ENCODE measurements at regions not wholly inside any gene's neighbourhood (a gene's known extent, or its start where the extent isn't known, plus 50 kb on each side); places are given as distances from the start of the nearest gene placed in this dataset.

DNA sequence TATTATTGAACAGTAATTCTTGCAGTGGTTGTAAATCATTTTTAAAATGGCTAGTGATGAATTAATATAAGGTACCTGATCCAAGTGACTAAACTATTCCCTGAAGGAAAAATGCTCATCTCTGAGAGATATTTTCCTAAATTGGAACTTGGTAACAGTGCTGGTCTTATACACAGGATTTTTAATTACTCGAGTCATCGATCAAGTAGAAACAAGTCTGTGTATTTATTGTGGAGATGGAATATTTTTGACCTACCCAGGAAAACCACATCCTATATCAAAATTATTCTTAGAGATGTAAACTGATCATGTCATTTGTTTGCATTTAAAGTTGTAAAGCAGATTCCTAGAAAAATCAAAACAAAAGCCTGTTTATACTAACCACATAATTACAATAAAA lies 166.9 kb downstream of the MOXD1 start:
- CTCF ChIA-PET, result interaction anchor here (1.5 kb wide), 1 partner anchor 45 kb away, joined by 3 read pairs; no protein-coding TSS in a partner anchor
- POLR2A ChIA-PET, result no interaction called here

DNA sequence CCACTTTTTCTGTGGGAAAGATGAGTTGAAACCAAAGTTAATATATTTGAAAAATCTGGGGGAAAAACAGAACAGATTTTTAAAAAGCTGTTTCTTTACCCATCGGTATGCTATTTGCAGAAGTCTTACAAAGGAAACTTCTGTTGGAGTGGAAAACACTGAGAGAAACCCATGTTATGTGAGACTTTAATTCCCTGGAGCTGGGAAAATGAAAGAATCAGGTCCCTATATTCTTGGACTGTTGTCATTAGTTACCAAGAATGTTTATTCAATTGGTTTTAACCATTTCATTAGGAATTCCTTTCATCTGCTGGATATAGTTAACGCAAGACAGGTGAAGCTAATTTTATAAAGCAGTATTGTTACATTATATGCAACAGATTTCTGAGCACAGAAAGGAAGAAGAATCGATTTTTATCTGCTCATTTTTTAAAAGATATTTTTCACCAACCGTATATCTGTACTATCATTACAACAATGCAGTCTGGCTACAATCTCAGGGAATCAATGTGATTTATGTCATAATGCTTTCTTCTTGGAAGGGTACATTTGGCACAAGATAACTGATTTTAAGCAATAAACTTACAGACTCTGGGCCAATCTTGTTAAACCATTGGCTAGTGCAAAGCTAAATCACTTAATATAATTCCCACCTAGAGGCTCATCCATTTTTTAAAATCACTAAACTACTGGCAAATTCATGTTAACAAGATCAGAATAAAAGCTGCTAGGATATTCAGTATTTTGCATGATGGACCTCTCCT lies 170.0 kb downstream of the MOXD1 start:
- no peaks in the 10 kb centered on the region for H3F3A ChIP-seq (replicated peaks; ENCODE audit: insufficient read depth)
- H3K27me3 ChIP-seq (ENCODE audit: insufficient read depth), result no peaks in the 10 kb centered on the region
- CTCF ChIA-PET, result interaction anchor here (0.8 to 2.5 kb wide), 3 partner anchors 13 to 316 kb away, joined by 3 to 9 read pairs (median 7); no protein-coding TSS in a partner anchor
- DNase-seq, result no peak
- H3K36me3 ChIP-seq (replicated peaks in 1 of 2; ENCODE audit: control insufficient read depth in 1 of 2, insufficient read depth in 2 of 2, low read length in 1 of 2), result no peaks in the 10 kb centered on the region
- H3K4me2 ChIP-seq, result no peak overlapping the region
- TF ChIP-seq TCF12 (IDR thresholded peaks at IDR 0.05), result no peak
- no peak for TF ChIP-seq USF1 (IDR thresholded peaks at IDR 0.05; ENCODE audit: borderline replicate concordance, low read depth)
- TF ChIP-seq EZH2phosphoT487 (IDR thresholded peaks at IDR 0.05; ENCODE audit: borderline replicate concordance, low read depth), result no peak
- TF ChIP-seq CTCF (IDR thresholded peaks at IDR 0.05), result no peak
- TF ChIP-seq JUND (IDR thresholded peaks at IDR 0.05), result no peak
- TF ChIP-seq, protein P1, sequence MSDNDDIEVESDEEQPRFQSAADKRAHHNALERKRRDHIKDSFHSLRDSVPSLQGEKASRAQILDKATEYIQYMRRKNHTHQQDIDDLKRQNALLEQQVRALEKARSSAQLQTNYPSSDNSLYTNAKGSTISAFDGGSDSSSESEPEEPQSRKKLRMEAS (IDR thresholded peaks at IDR 0.05; ENCODE audit: low read depth), result no peak
- no peak for TF ChIP-seq YY1 (IDR thresholded peaks at IDR 0.05; ENCODE audit: low read depth)
- TF ChIP-seq FOXM1 (IDR thresholded peaks at IDR 0.05; ENCODE audit: low read depth), result no peak
- TF ChIP-seq, protein P2, sequence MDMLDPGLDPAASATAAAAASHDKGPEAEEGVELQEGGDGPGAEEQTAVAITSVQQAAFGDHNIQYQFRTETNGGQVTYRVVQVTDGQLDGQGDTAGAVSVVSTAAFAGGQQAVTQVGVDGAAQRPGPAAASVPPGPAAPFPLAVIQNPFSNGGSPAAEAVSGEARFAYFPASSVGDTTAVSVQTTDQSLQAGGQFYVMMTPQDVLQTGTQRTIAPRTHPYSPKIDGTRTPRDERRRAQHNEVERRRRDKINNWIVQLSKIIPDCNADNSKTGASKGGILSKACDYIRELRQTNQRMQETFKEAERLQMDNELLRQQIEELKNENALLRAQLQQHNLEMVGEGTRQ (IDR thresholded peaks at IDR 0.05; ENCODE audit: borderline replicate concordance, low read depth, low read length), result no peak
- POLR2A ChIA-PET, result no interaction called here
- no peak overlapping the region for H3K4me3 ChIP-seq (ENCODE audit: low read depth in 2 of 2, low read length in 1 of 2)
- 13% methylated on average over 4 of the region's 4 CpGs for WGBS (ENCODE audit: low lambda C conversion rate)
- H3K4me1 ChIP-seq (ENCODE audit: control insufficient read depth in 1 of 2, insufficient read depth in 2 of 2, low read depth in 1 of 2, low read length in 1 of 2), result no peaks in the 10 kb centered on the region
- H3K79me2 ChIP-seq (ENCODE audit: insufficient read depth), result no peaks in the 10 kb centered on the region
- H3K9me2 ChIP-seq, result no peaks in the 10 kb centered on the region
- H3K9ac ChIP-seq, result no peak overlapping the region
- H2AFZ ChIP-seq (ENCODE audit: low read depth), result no peak overlapping the region
- no peaks in the 10 kb centered on the region for H4K20me1 ChIP-seq (ENCODE audit: insufficient read depth)
- H3K27ac ChIP-seq (ENCODE audit: low read depth in 2 of 2, low read length in 1 of 2), result no peak overlapping the region
- H3K9me3 ChIP-seq, result no peaks in the 10 kb centered on the region

More for the DNA sequence above, 166.9 kb downstream of the MOXD1 start:
- TF ChIP-seq NFIC (IDR thresholded peaks at IDR 0.05; ENCODE audit: borderline replicate concordance) (no peak), CTCF (IDR thresholded peaks at IDR 0.05) (no peak), NRF1 (IDR thresholded peaks at IDR 0.05; ENCODE audit: low read depth, low read length) (no peak), CHD2 (IDR thresholded peaks at IDR 0.05; ENCODE audit: low read length, partially characterized antibody) (no peak), FOXM1 (IDR thresholded peaks at IDR 0.05; ENCODE audit: low read depth) (no peak), USF1 (IDR thresholded peaks at IDR 0.05; ENCODE audit: borderline replicate concordance, low read depth) (no peak), FOSL2 (IDR thresholded peaks at IDR 0.05; ENCODE audit: borderline replicate concordance, low read depth) (no peak), YY1 (IDR thresholded peaks at IDR 0.05; ENCODE audit: low read depth) (no peak), ELF1 (IDR thresholded peaks at IDR 0.05) (no peak)
- H3F3A ChIP-seq (replicated peaks; ENCODE audit: insufficient read depth), result no peaks in the 10 kb centered on the region
- H3K9ac ChIP-seq, result no peak overlapping the region
- no peaks in the 10 kb centered on the region for H3K27me3 ChIP-seq (ENCODE audit: insufficient read depth)
- H3K4me3 ChIP-seq (ENCODE audit: low read depth in 2 of 2, low read length in 1 of 2), result no peak overlapping the region
- no peaks in the 10 kb centered on the region for H4K20me1 ChIP-seq (ENCODE audit: insufficient read depth)
- DNase-seq, result no peak
- no peak overlapping the region for H2AFZ ChIP-seq (ENCODE audit: low read depth)
- no peaks in the 10 kb centered on the region for H3K79me2 ChIP-seq (ENCODE audit: insufficient read depth)
- WGBS (ENCODE audit: low lambda C conversion rate), result 13% methylated on average over 2 of the region's 2 CpGs
- H3K9me2 ChIP-seq, result no peaks in the 10 kb centered on the region
- no peaks in the 10 kb centered on the region for H3K9me3 ChIP-seq
- no peak overlapping the region for H3K27ac ChIP-seq (ENCODE audit: low read depth in 2 of 2, low read length in 1 of 2)
- H3K36me3 ChIP-seq (replicated peaks in 1 of 2; ENCODE audit: control insufficient read depth in 1 of 2, insufficient read depth in 2 of 2, low read length in 1 of 2), result no peaks in the 10 kb centered on the region
- H3K4me1 ChIP-seq (ENCODE audit: control insufficient read depth in 1 of 2, insufficient read depth in 2 of 2, low read depth in 1 of 2, low read length in 1 of 2), result no peaks in the 10 kb centered on the region
- H3K4me2 ChIP-seq, result no peak overlapping the region

Data from SK-N-SH (cell line).